IMR-90 (cell line): ENCODE measurements at regions not wholly inside any gene's neighbourhood (a gene's known extent, or its start where the extent isn't known, plus 50 kb on each side); places are given as distances from the start of the nearest gene placed in this dataset.
A peak's percentile ranks its signal among the peaks of the same experiment; 100 is the strongest.

Experiments used
- ATAC-seq: fragments of 200-7000 bp; cut with Tn5 transposase; 2 replicates; pipeline ENCODE4 v1.9.1; 2020; ENCODE audit warnings: low read depth, mild to moderate bottlenecking, moderate library complexity
- BruUV-seq: library from RNA; stranded (reverse); fragments of 400-500 nt; replicated peaks from 2 replicates; lab custom pipeline; 2021; lab: Mats Ljungman, UMichigan
- CTCF ChIA-PET: fragments of 300-600 bp; formaldehyde crosslinking; extraction: SDS; loops from one replicate; lab custom pipeline; 2021; ENCODE audit warnings: antibody characterized with exemption; lab: Yijun Ruan, JAX
- POLR2A ChIA-PET: fragments of 300-600 bp; sonication (Branson Sonifier 250); formaldehyde crosslinking; loops from one replicate; lab custom pipeline; 2022; ENCODE audit warnings: antibody characterized with exemption; ENCODE audit not compliant: unreplicated experiment; lab: Charles Lee
- DNase-seq: peaks from one replicate; pipeline ENCODE4 v3.0.0; 2013
- H2AFZ ChIP-seq: replicated peaks from 2 replicates; pipeline ENCODE3; 2013; ENCODE audit warnings: low read length, mild to moderate bottlenecking; ENCODE audit not compliant: poor library complexity
- H2AK5ac ChIP-seq: 2 replicates; pipeline ENCODE4 v1.6.1; 2013; ENCODE audit warnings: low read depth, low read length, inconsistent platforms
- H2AK9ac ChIP-seq: replicated peaks from 2 replicates; pipeline ENCODE3; 2013; ENCODE audit warnings: mild to moderate bottlenecking, low read depth, low read length, moderate library complexity; ENCODE audit not compliant: poor library complexity
- H2BK120ac ChIP-seq: 2 replicates; pipeline ENCODE4 v1.6.1; 2013; ENCODE audit warnings: low read depth, low read length, inconsistent platforms
- H2BK15ac ChIP-seq: 3 replicates; pipeline ENCODE4 v1.6.1; 2013; ENCODE audit warnings: low read depth, low read length, inconsistent platforms
- H2BK20ac ChIP-seq: 2 replicates; pipeline ENCODE4 v1.6.1; 2013; ENCODE audit warnings: low read depth, mild to moderate bottlenecking, inconsistent platforms, low read length, moderate library complexity
- H2BK5ac ChIP-seq: 2 replicates; pipeline ENCODE4 v1.6.1; 2013; ENCODE audit warnings: mild to moderate bottlenecking, low read depth, low read length, inconsistent platforms; ENCODE audit not compliant: poor library complexity, severe bottlenecking
- H3K14ac ChIP-seq: replicated peaks from 2 replicates; pipeline ENCODE4 v1.6.1; 2013; ENCODE audit warnings: low read depth, low read length, inconsistent platforms
- H3K18ac ChIP-seq: 2 replicates; pipeline ENCODE4 v1.6.1; 2013; ENCODE audit warnings: low read depth, low read length, control low read depth
- H3K23ac ChIP-seq: 2 replicates; pipeline ENCODE4 v1.6.1; 2013; ENCODE audit warnings: low read depth, low read length, inconsistent platforms
- H3K27ac ChIP-seq: 2 replicates; pipeline ENCODE4 v1.5.1; 2013; ENCODE audit warnings: mild to moderate bottlenecking, control low read depth, low read length; ENCODE audit not compliant: insufficient read depth
- H3K27me3 ChIP-seq: 2 replicates; pipeline ENCODE4 v1.6.1; 2013; ENCODE audit warnings: low read length; ENCODE audit not compliant: control insufficient read depth, insufficient read depth
- H3K36me3 ChIP-seq: 2 replicates; pipeline ENCODE4 v1.6.1; 2013; ENCODE audit warnings: low read length, mixed read lengths; ENCODE audit not compliant: control insufficient read depth, insufficient read depth
- H3K4ac ChIP-seq: 2 replicates; pipeline ENCODE4 v1.6.1; 2013; ENCODE audit warnings: low read depth, low read length, inconsistent platforms
- H3K4me1 ChIP-seq: 2 replicates; pipeline ENCODE4 v1.6.1; 2013; ENCODE audit warnings: low read length, mixed read lengths; ENCODE audit not compliant: control insufficient read depth, insufficient read depth
- H3K4me2 ChIP-seq: 2 replicates; pipeline ENCODE4 v1.6.1; 2013; ENCODE audit warnings: low read depth, mild to moderate bottlenecking, control low read depth, low read length, moderate library complexity
- H3K4me3 ChIP-seq: 2 replicates; pipeline ENCODE4 v1.5.1; 2013; ENCODE audit warnings: low read depth, mild to moderate bottlenecking, control low read depth, low read length, moderate library complexity; ENCODE audit not compliant: insufficient read depth
- H3K56ac ChIP-seq: 2 replicates; pipeline ENCODE4 v1.6.1; 2013; ENCODE audit warnings: low read length, inconsistent platforms; ENCODE audit not compliant: insufficient read depth; ENCODE audit errors: extremely low read depth
- H3K79me1 ChIP-seq, 2 experiments: 2 replicates each; pipeline ENCODE4 v1.6.1; 2013; ENCODE audit warnings: low read length in 2 of 2, inconsistent platforms in 1 of 2, low read depth in 1 of 2
- H3K9ac ChIP-seq: 2 replicates; pipeline ENCODE4 v1.6.1; 2013; ENCODE audit warnings: low read depth, low read length, control low read depth
- H3K9me1 ChIP-seq: 2 replicates; pipeline ENCODE4 v1.6.1; 2013; ENCODE audit warnings: low read length, inconsistent platforms; ENCODE audit not compliant: insufficient read depth
- H3K9me3 ChIP-seq: 2 replicates; pipeline ENCODE4 v1.6.1; 2013; ENCODE audit warnings: low read length; ENCODE audit not compliant: control insufficient read depth, insufficient read depth
- H4K20me1 ChIP-seq: 2 replicates; pipeline ENCODE4 v1.6.1; 2013; ENCODE audit warnings: low read length, inconsistent platforms; ENCODE audit not compliant: insufficient read depth
- H4K5ac ChIP-seq: 2 replicates; pipeline ENCODE4 v1.6.1; 2013; ENCODE audit warnings: mild to moderate bottlenecking, low read depth, low read length, control low read depth
- H4K8ac ChIP-seq, 2 experiments: 2 replicates each; pipeline ENCODE4 v1.6.1; 2013; ENCODE audit warnings: low read depth in 2 of 2, low read length in 2 of 2, control low read depth in 1 of 2, inconsistent platforms in 1 of 2
- H4K91ac ChIP-seq: 2 replicates; pipeline ENCODE4 v1.6.1; 2013; ENCODE audit warnings: low read depth, low read length, inconsistent platforms; ENCODE audit not compliant: insufficient read depth
- FOS ChIP-seq: fragments of 150-350 bp; IDR thresholded peaks from 2 replicates; pipeline ENCODE4 v1.6.1; 2016; ENCODE audit warnings: low read depth, low read length
- WGBS, 2 experiments: methylation state at CpG; one replicate each; pipeline versions ENCODE4 v1.1.5 to v1.1.7; 2013; ENCODE audit warnings: missing lambda C conversion rate in 2 of 2; ENCODE audit not compliant: insufficient read length in 1 of 2; ENCODE audit errors: extremely low coverage in 2 of 2; 5-methylcytosine and 5-hydroxymethylcytosine counted together
- dilution Hi-C: fragments of 300-500 bp; cut with HindIII; formaldehyde crosslinking; loops from one replicate; pipeline ENCODE4 v1.14.3; 2018; ENCODE audit warnings: low sequenced_read_pairs; ENCODE audit not compliant: unreplicated experiment
- in situ Hi-C: fragments of 300-500 bp; cut with MboI; formaldehyde crosslinking; loops from 3 replicates; pipeline ENCODE4 v1.14.3; 2019; ENCODE audit warnings: low sequenced_read_pairs, inconsistent platforms, mixed read lengths
- intact Hi-C: fragments of 100-400 bp; cut with micrococcal nuclease; formaldehyde crosslinking; loops from 2 replicates; pipeline ENCODE4 v1.10.0; 2022

- peak overlapping the region; percentile 21 for H2AFZ ChIP-seq
- H3K4me2 ChIP-seq = no peak overlapping the region
- no peak overlapping the region for H3K4me3 ChIP-seq
- no peaks in the 10 kb centered on the region for H3K36me3 ChIP-seq
- H3K14ac ChIP-seq = no peak overlapping the region
- H2BK20ac ChIP-seq = no peak overlapping the region
- 82% methylated on average over 5 of the region's 14 CpGs; no CpG with 5 or more reads in 1 of the 2 experiments for WGBS, 2 experiments
- no peak overlapping the region for H2AK5ac ChIP-seq
- no peaks in the 10 kb centered on the region for H3K79me1 ChIP-seq
- ATAC-seq = no peak
- H4K8ac ChIP-seq = no peak overlapping the region
- H3K23ac ChIP-seq = no peak overlapping the region
- CTCF ChIA-PET = no interaction called here
- no peak overlapping the region for H3K27ac ChIP-seq
- POLR2A ChIA-PET = no interaction called here
- H4K20me1 ChIP-seq = no peaks in the 10 kb centered on the region
- no peak overlapping the region for H2AK9ac ChIP-seq
- no peak for DNase-seq
- H3K4me1 ChIP-seq = no peaks in the 10 kb centered on the region; the same call in 1 of the 2 replicates
- no peak overlapping the region for H4K5ac ChIP-seq
- no peak overlapping the region for H3K4ac ChIP-seq
- no peak overlapping the region for H3K56ac ChIP-seq
- in situ Hi-C loops = no loop called here
- no TSS peak for BruUV-seq
- dilution Hi-C loops = no loop called here
- intact Hi-C loops = no loop called here
- H2BK120ac ChIP-seq = no peak overlapping the region
- H2BK15ac ChIP-seq = no peak overlapping the region
- 0 out of 2 replicates have a peak, but pooled peaks cover 3% of the 10 kb centered on the region for H3K9me1 ChIP-seq
- no peak overlapping the region for H2BK5ac ChIP-seq
- no peak for TF ChIP-seq FOS
- H3K18ac ChIP-seq = no peak overlapping the region
- no peak overlapping the region for H3K9ac ChIP-seq
- H3K27me3 ChIP-seq = peaks cover 23% of the 10 kb centered on the region
- H3K9me3 ChIP-seq = no peaks in the 10 kb centered on the region
- H4K91ac ChIP-seq = no peak overlapping the region
Measured at GRCh38 chr22:44385296-44385610, 72.5 kb upstream of the SHISAL1 start.
